BLaER1 treated with 17β-estradiol and CSF1 and Interleukin-3, amounts not matched to agents 10 nM and 100 nM (cell line): ENCODE measurements at regions not wholly inside any gene's neighbourhood (a gene's known extent, or its start where the extent isn't known, plus 50 kb on each side); places are given as distances from the start of the nearest gene placed in this dataset.

Experiments used
- H3K27ac ChIP-seq, 11 experiments: shearing (Covaris generic); formaldehyde crosslinking; 2 replicates each; pipeline ENCODE4 v1.8.1; 2022
- H3K27me3 ChIP-seq, 11 experiments: shearing (Covaris generic); formaldehyde crosslinking; 2 replicates each; pipeline ENCODE4 v1.8.1; 2022
- H3K36me3 ChIP-seq, 11 experiments: shearing (Covaris generic); formaldehyde crosslinking; 2 replicates each; pipeline ENCODE4 v1.8.1; 2022
- H3K4me1 ChIP-seq, 10 experiments: shearing (Covaris generic); formaldehyde crosslinking; 2 replicates each; pipeline ENCODE4 v1.8.1; 2022
- H3K4me2 ChIP-seq, 11 experiments: shearing (Covaris generic); formaldehyde crosslinking; 2 replicates each; pipeline ENCODE4 v1.8.1; 2022
- H3K4me3 ChIP-seq, 10 experiments: shearing (Covaris generic); formaldehyde crosslinking; 2 replicates each; pipeline ENCODE4 v1.8.1; 2022
- H3K9ac ChIP-seq, 11 experiments: shearing (Covaris generic); formaldehyde crosslinking; 2 replicates each; pipeline ENCODE4 v1.8.1; 2022
- H3K9me3 ChIP-seq, 11 experiments: shearing (Covaris generic); formaldehyde crosslinking; replicated peaks in 1 of 11; 2 replicates each; pipeline ENCODE4 v1.8.1; 2022
- H4K20me1 ChIP-seq, 11 experiments: shearing (Covaris generic); formaldehyde crosslinking; 2 replicates each; pipeline ENCODE4 v1.8.1; 2022
- Cebpa-rat ChIP-seq, 11 experiments: shearing (Covaris generic); IDR thresholded peaks; 2 replicates each; pipeline ENCODE4 v1.8.1; 2022

DNA sequence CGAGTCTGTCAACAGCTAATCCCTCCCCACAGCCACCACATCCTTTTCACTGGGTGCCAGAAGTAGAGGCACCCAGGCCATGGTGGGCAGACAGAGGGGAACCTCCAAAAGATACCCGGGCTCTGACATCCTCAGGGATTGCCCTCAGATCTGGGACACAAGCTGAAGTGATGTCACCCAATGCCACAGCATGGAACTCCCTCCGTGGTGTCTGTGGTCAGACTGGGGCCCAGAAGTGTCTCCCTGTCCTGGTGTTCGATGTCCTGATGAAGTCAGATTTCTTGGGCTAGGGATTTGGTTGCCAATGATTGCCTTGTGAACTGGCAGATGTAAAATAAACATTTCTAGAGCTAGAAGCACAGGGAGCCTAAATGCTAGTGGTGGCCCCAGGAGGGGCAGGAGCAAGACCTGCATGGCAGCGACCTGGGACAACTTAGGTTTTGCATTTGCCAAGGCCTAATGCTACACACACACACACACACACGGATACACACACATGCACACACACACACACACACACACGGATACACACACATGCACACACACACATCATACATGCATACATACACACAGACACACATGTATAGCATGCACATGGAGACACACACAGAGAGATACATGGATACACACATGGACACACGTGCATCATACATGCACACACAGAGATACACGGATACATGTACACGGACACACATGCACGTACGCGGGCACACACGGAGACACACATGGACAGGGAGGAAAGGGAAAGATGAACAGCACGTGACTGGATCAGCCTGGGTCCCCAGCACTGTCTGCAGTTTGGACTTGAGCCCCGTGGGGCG is 221.0 kb downstream of the NFATC2 start:
- no peaks in the 10 kb centered on the region for H3K27me3 ChIP-seq
- no peak overlapping the region for H3K27ac ChIP-seq
- no peak overlapping the region for H3K9ac ChIP-seq
- H3K4me2 ChIP-seq, result no peak overlapping the region
- peaks cover 0 to 7% (median 0%) of the 10 kb centered on the region in 10 experiments; a peak in 1 of 20 replicates for H3K4me1 ChIP-seq
- H4K20me1 ChIP-seq, result no peaks in the 10 kb centered on the region
- peaks cover 0 to 15% (median 4%) of the 10 kb centered on the region in 11 experiments; a peak in 9 of 22 replicates for H3K9me3 ChIP-seq
- H3K36me3 ChIP-seq, result no peaks in the 10 kb centered on the region
- no peak for TF ChIP-seq Cebpa-rat (IDR thresholded peaks at IDR 0.05)
- no peak overlapping the region for H3K4me3 ChIP-seq

DNA sequence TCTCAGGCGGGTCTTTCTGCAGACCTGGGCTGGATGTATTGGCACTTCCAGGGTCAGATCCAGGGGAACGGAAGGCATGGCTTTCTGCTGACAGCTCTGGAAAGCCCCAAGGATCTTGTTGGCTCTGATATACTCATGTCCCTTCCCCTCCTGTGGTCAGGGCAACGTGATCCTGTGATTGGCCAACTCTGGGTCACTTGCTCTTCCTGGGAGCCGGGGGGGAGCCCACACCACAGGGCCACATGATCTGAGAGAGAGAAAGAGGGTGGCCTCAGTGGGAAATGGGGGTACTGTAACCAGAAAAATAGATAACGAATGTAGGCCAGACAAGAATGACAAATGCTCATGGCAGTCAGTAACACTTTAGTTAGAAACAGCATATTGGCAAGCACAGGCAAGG is 223.0 kb downstream of the NFATC2 start:
- H3K9ac ChIP-seq, result no peak overlapping the region
- H3K4me3 ChIP-seq, result no peak overlapping the region
- peak overlapping the region in 1 of 11 experiments; percentile 4; a peak in 1 of 22 replicates for H3K4me2 ChIP-seq
- TF ChIP-seq Cebpa-rat (IDR thresholded peaks at IDR 0.05), result no peak
- no peaks in the 10 kb centered on the region for H3K27me3 ChIP-seq
- H3K4me1 ChIP-seq, result peaks cover 0 to 7% (median 0%) of the 10 kb centered on the region in 10 experiments; a peak in 1 of 20 replicates
- peaks cover 0 to 29% (median 10%) of the 10 kb centered on the region in 11 experiments; a peak in 9 of 22 replicates for H3K9me3 ChIP-seq
- H3K36me3 ChIP-seq, result no peaks in the 10 kb centered on the region
- H4K20me1 ChIP-seq, result no peaks in the 10 kb centered on the region
- H3K27ac ChIP-seq, result no peak overlapping the region

DNA sequence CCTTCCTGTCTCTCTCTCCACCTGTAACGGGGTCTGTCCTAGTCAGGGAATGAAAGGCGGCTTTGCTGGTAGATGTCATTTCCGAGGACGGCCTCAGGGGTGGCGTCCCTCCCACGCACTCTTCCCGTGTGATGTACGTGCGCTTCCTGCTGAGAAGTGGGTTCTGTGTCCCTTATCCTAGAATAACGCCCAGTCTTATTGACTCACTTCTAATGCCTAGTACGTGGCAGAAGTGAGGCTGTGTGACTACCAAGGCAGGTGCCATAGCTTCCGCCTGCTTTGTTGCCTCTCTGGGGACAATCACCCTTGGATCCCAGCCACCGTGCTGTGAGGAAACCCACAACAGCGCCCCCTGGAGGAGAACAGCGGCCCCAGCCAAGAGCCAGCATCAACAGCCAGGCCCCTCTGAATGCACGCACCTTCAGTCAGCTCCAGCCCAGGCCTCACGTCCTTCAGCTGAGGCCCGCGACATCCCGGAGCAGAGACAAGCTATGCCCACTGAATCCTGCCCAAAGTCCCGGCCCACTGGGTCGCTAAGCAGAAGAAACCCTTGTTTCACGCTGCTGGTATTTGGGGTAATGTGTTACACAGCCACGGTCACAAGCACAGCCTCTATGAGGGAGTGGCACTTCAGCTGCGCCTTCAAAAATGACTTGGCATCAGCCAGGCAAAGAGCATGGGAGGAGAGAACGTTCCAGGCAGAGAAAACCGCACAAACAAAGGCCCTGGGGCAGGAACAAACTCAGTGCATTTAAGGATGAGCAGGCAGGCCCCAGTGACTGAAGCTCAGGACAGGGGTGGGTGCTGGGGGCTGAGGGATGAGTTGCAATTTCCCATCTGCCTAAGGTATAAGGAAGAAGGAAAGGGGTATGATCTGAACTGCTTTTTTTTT is 224.2 kb downstream of the NFATC2 start:
- H3K27me3 ChIP-seq, result no peaks in the 10 kb centered on the region
- peaks cover 0 to 29% (median 10%) of the 10 kb centered on the region in 11 experiments; a peak in 9 of 22 replicates for H3K9me3 ChIP-seq
- no peaks in the 10 kb centered on the region for H4K20me1 ChIP-seq
- no peak overlapping the region for H3K9ac ChIP-seq
- H3K27ac ChIP-seq, result no peak overlapping the region
- TF ChIP-seq Cebpa-rat (IDR thresholded peaks at IDR 0.05), result no peak
- H3K4me2 ChIP-seq, result no peak overlapping the region
- H3K4me1 ChIP-seq, result peaks cover 0 to 8% (median 0%) of the 10 kb centered on the region in 10 experiments; a peak in 7 of 20 replicates
- H3K36me3 ChIP-seq, result no peaks in the 10 kb centered on the region
- no peak overlapping the region for H3K4me3 ChIP-seq

DNA sequence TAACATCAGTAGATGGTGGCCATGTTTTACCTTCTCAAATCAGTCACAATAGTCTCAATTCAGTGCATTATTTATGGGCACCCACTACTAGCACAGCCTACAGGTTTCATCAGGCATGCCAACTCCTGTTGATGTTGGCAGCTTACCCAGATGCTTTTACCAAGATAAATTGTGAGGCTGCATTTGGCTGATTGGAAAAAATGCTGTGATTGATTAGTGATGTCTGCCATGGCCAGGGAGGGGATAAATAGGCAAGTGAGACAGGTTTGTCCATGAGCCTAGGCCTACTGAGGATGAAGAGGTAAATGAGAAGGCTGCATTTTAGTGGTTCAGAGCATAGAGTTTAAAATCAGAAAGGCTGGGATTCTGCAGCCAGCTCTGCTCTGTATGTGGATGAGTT is 227.1 kb downstream of the NFATC2 start:
- H4K20me1 ChIP-seq, result no peaks in the 10 kb centered on the region
- no peak overlapping the region for H3K27ac ChIP-seq
- no peak overlapping the region for H3K9ac ChIP-seq
- peaks cover 0 to 28% (median 10%) of the 10 kb centered on the region in 11 experiments; a peak in 9 of 22 replicates for H3K9me3 ChIP-seq
- H3K4me2 ChIP-seq, result no peak overlapping the region
- no peak overlapping the region for H3K4me3 ChIP-seq
- no peaks in the 10 kb centered on the region for H3K27me3 ChIP-seq
- no peak for TF ChIP-seq Cebpa-rat (IDR thresholded peaks at IDR 0.05)
- peaks cover 7 to 25% (median 12%) of the 10 kb centered on the region in 10 experiments; a peak in 17 of 20 replicates for H3K4me1 ChIP-seq
- no peaks in the 10 kb centered on the region for H3K36me3 ChIP-seq

DNA sequence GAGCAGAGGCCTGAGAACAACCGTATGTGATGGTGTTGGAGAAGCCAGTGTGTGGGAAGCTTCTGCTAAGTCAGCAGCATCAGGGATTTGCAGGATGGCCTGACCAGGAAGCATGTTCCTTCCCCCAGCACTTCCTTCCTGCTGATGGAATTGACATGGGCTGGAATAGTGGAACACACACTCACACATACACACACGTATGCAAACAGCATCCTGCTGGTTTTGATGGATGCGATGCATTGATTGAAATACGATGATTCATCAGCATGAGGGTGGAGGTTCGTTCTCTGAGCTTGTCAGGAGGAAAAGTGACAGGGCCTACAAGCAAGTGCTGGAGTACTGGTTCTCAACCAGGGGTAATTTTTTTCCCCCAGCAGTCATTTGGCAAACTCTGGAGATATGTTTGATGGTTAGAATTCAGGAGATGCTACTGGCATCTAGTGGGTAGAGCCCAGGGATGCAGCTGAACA is 229.1 kb downstream of the NFATC2 start:
- TF ChIP-seq Cebpa-rat (IDR thresholded peaks at IDR 0.05), result no peak
- no peaks in the 10 kb centered on the region for H4K20me1 ChIP-seq
- no peaks in the 10 kb centered on the region for H3K36me3 ChIP-seq
- no peaks in the 10 kb centered on the region for H3K27me3 ChIP-seq
- H3K4me3 ChIP-seq, result no peak overlapping the region
- H3K9ac ChIP-seq, result no peak overlapping the region
- peaks cover 0 to 17% (median 9%) of the 10 kb centered on the region in 11 experiments; a peak in 9 of 22 replicates for H3K9me3 ChIP-seq
- H3K27ac ChIP-seq, result no peak overlapping the region
- peaks cover 7 to 21% (median 12%) of the 10 kb centered on the region in 10 experiments; a peak in 17 of 20 replicates for H3K4me1 ChIP-seq
- H3K4me2 ChIP-seq, result peak overlapping the region in 1 of 11 experiments; percentile 53; a peak in 2 of 22 replicates

DNA sequence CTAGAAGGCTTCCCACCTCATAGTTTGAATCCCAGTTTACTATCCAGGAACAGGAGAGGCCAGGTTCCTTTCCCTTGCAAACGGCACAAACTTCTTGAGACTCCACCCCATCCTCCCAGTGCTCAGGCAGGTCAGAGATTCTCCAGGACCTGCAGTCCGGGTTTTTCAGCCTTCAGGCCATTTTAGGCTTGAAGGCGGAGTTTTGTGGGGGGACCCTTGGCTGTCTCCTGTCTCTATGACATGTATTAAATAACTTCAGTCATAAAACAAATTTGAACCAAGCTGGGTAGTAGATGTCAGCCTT is 230.1 kb downstream of the NFATC2 start:
- H3K4me1 ChIP-seq, result peaks cover 7 to 21% (median 12%) of the 10 kb centered on the region in 10 experiments; a peak in 17 of 20 replicates
- peaks cover 0 to 17% (median 9%) of the 10 kb centered on the region in 11 experiments; a peak in 9 of 22 replicates for H3K9me3 ChIP-seq
- no peaks in the 10 kb centered on the region for H3K36me3 ChIP-seq
- no peak for TF ChIP-seq Cebpa-rat (IDR thresholded peaks at IDR 0.05)
- H3K4me2 ChIP-seq, result peak overlapping the region in 10 of 11 experiments; percentile 16 to 62 (median 44); a peak in 17 of 22 replicates
- H3K4me3 ChIP-seq, result no peak overlapping the region
- no peaks in the 10 kb centered on the region for H4K20me1 ChIP-seq
- no peak overlapping the region for H3K27ac ChIP-seq
- no peaks in the 10 kb centered on the region for H3K27me3 ChIP-seq
- no peak overlapping the region for H3K9ac ChIP-seq

DNA sequence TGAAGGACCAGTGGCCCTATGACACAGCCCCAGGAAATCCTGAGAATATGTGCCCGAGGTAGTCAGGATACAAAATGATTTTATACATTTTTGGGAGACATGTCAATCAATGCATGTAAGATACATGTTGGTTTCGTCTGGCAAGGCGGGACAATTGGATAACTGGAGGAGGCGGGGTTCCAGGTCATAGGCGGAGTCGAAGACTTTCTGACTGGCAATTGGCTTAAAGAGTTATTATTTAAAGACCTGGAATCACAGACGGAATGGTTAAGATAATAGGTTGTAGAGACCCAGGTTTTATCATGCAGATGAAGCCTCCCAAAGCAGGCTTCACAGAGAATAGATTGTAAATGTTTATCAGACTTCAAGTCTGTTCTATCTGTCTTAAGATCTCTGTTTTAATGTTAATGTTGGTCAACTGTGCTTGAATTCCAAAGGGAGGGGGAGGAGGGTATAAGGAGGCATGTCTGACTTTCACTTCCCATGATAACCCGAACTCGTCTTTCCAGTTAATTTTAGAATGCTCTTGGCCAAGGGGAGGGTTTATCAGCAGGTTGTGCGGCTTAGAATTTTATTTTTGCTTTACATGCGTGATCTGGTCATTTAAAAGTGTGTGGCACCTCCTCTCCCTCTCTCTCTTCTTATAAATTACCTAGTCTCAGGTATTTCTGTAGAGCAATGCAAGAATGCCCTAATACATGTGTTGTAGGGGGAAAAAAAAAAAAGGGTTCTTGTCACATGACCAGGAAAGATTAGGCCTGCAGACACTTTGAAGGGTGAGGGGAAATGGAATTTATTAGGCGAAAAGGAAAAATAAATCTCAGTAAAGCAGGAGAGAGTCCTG is 230.7 kb downstream of the NFATC2 start:
- Histone ChIP-seq H3K4me1 (peaks cover 7 to 21% (median 12%) of the 10 kb centered on the region in 10 experiments; a peak in 17 of 20 replicates), H3K9me3 (peaks cover 0 to 17% (median 9%) of the 10 kb centered on the region in 11 experiments; a peak in 9 of 22 replicates), H3K36me3 (no peaks in the 10 kb centered on the region), H3K27ac (no peak overlapping the region), H3K27me3 (no peaks in the 10 kb centered on the region), H4K20me1 (no peaks in the 10 kb centered on the region), H3K4me2 (peak overlapping the region; percentile 9 to 62 (median 41); a peak in 17 of 22 replicates), H3K4me3 (no peak overlapping the region), H3K9ac (no peak overlapping the region)
- TF ChIP-seq Cebpa-rat (IDR thresholded peaks at IDR 0.05), result no peak

DNA sequence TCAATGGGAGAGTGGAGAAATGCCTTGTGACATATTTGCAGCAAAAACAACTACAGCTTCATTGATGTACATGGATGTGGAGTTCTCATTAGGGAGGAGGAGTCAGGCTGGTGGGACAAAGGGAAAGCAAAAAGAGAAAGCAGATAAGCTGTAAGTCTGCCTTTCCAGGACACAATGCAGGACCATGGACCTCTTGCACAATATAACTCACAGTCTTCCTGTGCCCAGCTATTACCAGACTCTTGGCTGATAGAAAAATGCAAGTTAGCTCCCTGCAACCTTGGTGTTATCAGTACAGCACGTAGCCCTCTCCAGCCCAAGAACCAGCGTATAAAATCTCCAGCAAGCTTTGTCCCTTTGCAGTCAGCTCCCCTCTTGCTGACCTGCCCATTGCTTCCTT is 232.3 kb downstream of the NFATC2 start:
- Histone ChIP-seq H3K4me2 (no peak overlapping the region), H3K9ac (no peak overlapping the region), H4K20me1 (no peaks in the 10 kb centered on the region), H3K27ac (no peak overlapping the region), H3K4me1 (peaks cover 7 to 21% (median 12%) of the 10 kb centered on the region in 10 experiments; a peak in 17 of 20 replicates), H3K27me3 (no peaks in the 10 kb centered on the region), H3K9me3 (peaks cover 0 to under 1% (median 0%) of the 10 kb centered on the region in 11 experiments; a peak in 1 of 22 replicates), H3K36me3 (no peaks in the 10 kb centered on the region), H3K4me3 (no peak overlapping the region)
- TF ChIP-seq Cebpa-rat (IDR thresholded peaks at IDR 0.05), result no peak
